Inferior parietal cortex (tissue), 1 donor: ENCODE measurements at regions not wholly inside any gene's neighbourhood (a gene's known extent, or its start where the extent isn't known, plus 50 kb on each side); places are given as distances from the start of the nearest gene placed in this dataset.
"Not testable (repeated sequence)": the region's sequence is repeated elsewhere in the genome, so short reads cannot be mapped to it uniquely, and the experiment has no call there.

Experiments
- DNase-seq: peaks from one replicate; pipeline ENCODE4 v3.0.0-alpha.2; 2016; ENCODE audit errors: extremely low spot score

GRCh38 chr7:81135324-81135723 lies 216.5 kb upstream of the SEMA3C start:
- DNase-seq: no peak

- DNase-seq: no peak
Measured at GRCh38 chr7:81128011-81128410, 209.2 kb upstream of the SEMA3C start.

- no peak for DNase-seq
Measured at GRCh38 chr7:81120803-81121202, 202.0 kb upstream of the SEMA3C start.

- DNase-seq: no peak
Measured at GRCh38 chr7:81120111-81120510, 201.3 kb upstream of the SEMA3C start.

GRCh38 chr7:81114633-81115032 lies 195.8 kb upstream of the SEMA3C start:
- no peak for DNase-seq

- no peak for DNase-seq
Measured at GRCh38 chr7:81112731-81113130, 193.9 kb upstream of the SEMA3C start.

- DNase-seq: no peak
Measured at GRCh38 chr7:81111781-81112540, 193.1 kb upstream of the SEMA3C start.

GRCh38 chr7:81111358-81111757 lies 192.5 kb upstream of the SEMA3C start:
- no peak for DNase-seq

GRCh38 chr7:81110673-81111072 lies 191.8 kb upstream of the SEMA3C start:
- no peak for DNase-seq

- DNase-seq: no peak
Measured at GRCh38 chr7:81098213-81098612, 179.4 kb upstream of the SEMA3C start.

GRCh38 chr7:81094952-81095351 lies 176.1 kb upstream of the SEMA3C start:
- DNase-seq: no peak

- DNase-seq: no peak
Measured at GRCh38 chr7:81081616-81082015, 162.8 kb upstream of the SEMA3C start.

- DNase-seq: no peak
Measured at GRCh38 chr7:81080553-81080952, 161.7 kb upstream of the SEMA3C start.

- no peak for DNase-seq
Measured at GRCh38 chr7:81079746-81080145, 160.9 kb upstream of the SEMA3C start.

GRCh38 chr7:81075150-81075549 lies 156.3 kb upstream of the SEMA3C start:
- no peak for DNase-seq

- DNase-seq: no peak
Measured at GRCh38 chr7:81074406-81074805, 155.6 kb upstream of the SEMA3C start.

- no peak for DNase-seq
Measured at GRCh38 chr7:81073931-81074251, 155.0 kb upstream of the SEMA3C start.

- no peak for DNase-seq
Measured at GRCh38 chr7:81070956-81071355, 152.1 kb upstream of the SEMA3C start.

GRCh38 chr7:81066797-81067196 lies 147.9 kb upstream of the SEMA3C start:
- no peak for DNase-seq

- no peak for DNase-seq
Measured at GRCh38 chr7:81064426-81064825, 145.6 kb upstream of the SEMA3C start.

- no peak for DNase-seq
Measured at GRCh38 chr7:81062755-81063154, 143.9 kb upstream of the SEMA3C start.

- DNase-seq: not testable (repeated sequence)
Measured at GRCh38 chr7:81057469-81057868, 138.6 kb upstream of the SEMA3C start.

- DNase-seq: no peak
Measured at GRCh38 chr7:81053623-81054022, 134.8 kb upstream of the SEMA3C start.

GRCh38 chr7:81051811-81052413 lies 133.1 kb upstream of the SEMA3C start:
- no peak for DNase-seq
